ENCODE measurements at regions not wholly inside any gene's neighbourhood (a gene's known extent, or its start where the extent isn't known, plus 50 kb on each side); places are given as distances from the start of the nearest gene placed in this dataset.

- no peak for TF ChIP-seq CTCF (IDR thresholded peaks at IDR 0.05)
- no peak for TF ChIP-seq EP300 (IDR thresholded peaks at IDR 0.05)
Observed at GRCh38 chrX:150063674-150064073, 125.4 kb upstream of the EOLA2 start.
